ENCODE measurements at regions not wholly inside any gene's neighbourhood (a gene's known extent, or its start where the extent isn't known, plus 50 kb on each side); places are given as distances from the start of the nearest gene placed in this dataset.

GRCh38 chr2:234829074-234829455, 122.8 kb upstream of the SH3BP4 start:
- DNase-seq (ENCODE audit: low spot score): no peak
- TF ChIP-seq, protein P1, sequence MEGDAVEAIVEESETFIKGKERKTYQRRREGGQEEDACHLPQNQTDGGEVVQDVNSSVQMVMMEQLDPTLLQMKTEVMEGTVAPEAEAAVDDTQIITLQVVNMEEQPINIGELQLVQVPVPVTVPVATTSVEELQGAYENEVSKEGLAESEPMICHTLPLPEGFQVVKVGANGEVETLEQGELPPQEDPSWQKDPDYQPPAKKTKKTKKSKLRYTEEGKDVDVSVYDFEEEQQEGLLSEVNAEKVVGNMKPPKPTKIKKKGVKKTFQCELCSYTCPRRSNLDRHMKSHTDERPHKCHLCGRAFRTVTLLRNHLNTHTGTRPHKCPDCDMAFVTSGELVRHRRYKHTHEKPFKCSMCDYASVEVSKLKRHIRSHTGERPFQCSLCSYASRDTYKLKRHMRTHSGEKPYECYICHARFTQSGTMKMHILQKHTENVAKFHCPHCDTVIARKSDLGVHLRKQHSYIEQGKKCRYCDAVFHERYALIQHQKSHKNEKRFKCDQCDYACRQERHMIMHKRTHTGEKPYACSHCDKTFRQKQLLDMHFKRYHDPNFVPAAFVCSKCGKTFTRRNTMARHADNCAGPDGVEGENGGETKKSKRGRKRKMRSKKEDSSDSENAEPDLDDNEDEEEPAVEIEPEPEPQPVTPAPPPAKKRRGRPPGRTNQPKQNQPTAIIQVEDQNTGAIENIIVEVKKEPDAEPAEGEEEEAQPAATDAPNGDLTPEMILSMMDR (IDR thresholded peaks at IDR 0.05; ENCODE audit: borderline replicate concordance, control extremely low read depth, extremely low read depth, insufficient read depth, missing control alignments): no peak
- in situ Hi-C loops (cut with MboI; ENCODE audit: low sequenced_read_pairs, unreplicated experiment): no loop called here

- TF ChIP-seq, protein P1 (IDR thresholded peaks at IDR 0.05; ENCODE audit: borderline replicate concordance, control extremely low read depth, extremely low read depth, insufficient read depth, missing control alignments): no peak
- in situ Hi-C loops (cut with MboI; ENCODE audit: low sequenced_read_pairs, unreplicated experiment): no loop called here
These were observed 123.3 kb upstream of the SH3BP4 start for GRCh38 chr2:234828382-234829073.

DNA sequence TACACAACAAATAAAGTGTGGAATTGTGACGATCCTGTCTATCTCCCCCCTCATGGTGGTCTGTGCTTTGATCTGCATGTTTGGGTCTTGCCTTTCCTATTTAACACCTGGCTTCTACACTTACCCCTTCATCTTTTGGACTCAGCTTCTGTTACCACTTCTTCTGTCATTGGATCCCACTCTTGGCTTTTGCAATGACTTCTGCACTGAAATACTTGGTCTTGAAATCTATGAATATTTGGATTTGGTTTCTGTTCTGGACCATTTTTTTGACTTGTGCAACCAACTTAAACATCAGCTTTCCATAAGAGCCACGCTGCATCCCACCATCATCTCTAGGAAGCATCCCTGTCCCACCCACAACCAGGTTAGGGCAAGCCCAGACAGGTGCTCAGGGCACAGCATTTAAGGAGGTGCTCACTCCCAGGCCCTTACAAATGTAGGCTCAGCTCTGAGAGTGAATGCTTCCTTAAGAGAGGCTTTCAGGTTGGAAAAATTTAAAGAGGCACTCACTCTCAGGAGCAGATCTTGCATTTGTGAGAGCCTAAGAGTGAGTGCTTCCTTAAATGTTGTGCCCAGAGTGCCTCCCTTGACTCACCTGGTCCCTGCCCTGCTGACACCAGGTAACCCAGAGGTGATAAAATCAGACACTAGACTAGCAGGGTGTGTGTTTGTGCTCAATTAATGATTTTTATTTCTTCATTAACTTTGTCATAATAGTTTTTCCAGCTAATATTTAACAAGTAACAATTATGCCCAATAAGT, 124.5 kb upstream of the SH3BP4 start:
- TF ChIP-seq, protein P1 (IDR thresholded peaks at IDR 0.05; ENCODE audit: borderline replicate concordance, control extremely low read depth, extremely low read depth, insufficient read depth, missing control alignments): no peak
- in situ Hi-C loops (cut with MboI; ENCODE audit: low sequenced_read_pairs, unreplicated experiment): no loop called here
- no peak for DNase-seq (ENCODE audit: low spot score)

More at GRCh38 chr2:234828382-234829073, 123.3 kb upstream of the SH3BP4 start:
- DNase-seq (ENCODE audit: low spot score): no peak

DNA sequence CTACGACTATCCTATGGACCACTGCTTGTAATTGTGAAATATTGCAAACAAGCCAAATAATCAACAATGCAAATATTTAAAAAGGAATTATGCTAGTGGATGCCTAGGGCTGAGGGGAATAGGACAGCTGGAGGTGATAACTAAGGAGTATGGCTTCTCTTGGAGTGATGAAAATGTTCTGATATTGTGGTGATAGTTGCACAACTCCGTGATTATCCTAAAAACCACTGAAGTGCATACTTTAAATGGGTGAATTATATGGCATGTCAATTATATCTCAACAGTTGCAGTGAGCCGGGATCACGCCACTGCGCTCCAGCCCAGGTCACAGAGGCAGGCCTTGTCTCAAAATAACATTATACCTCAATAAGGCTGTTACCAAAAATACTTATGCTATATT, 125.1 kb upstream of the SH3BP4 start:
- TF ChIP-seq, protein P1 (IDR thresholded peaks at IDR 0.05; ENCODE audit: borderline replicate concordance, control extremely low read depth, extremely low read depth, insufficient read depth, missing control alignments): no peak
- in situ Hi-C loops (cut with MboI; ENCODE audit: low sequenced_read_pairs, unreplicated experiment): no loop called here
- DNase-seq (ENCODE audit: low spot score): no peak

GRCh38 chr2:234825616-234826015, 126.2 kb upstream of the SH3BP4 start:
- TF ChIP-seq, protein P1 (IDR thresholded peaks at IDR 0.05; ENCODE audit: borderline replicate concordance, control extremely low read depth, extremely low read depth, insufficient read depth, missing control alignments): no peak
- in situ Hi-C loops (cut with MboI; ENCODE audit: low sequenced_read_pairs, unreplicated experiment): no loop called here
- no peak for DNase-seq (ENCODE audit: low spot score)

GRCh38 chr2:234823877-234824376, 127.9 kb upstream of the SH3BP4 start:
- in situ Hi-C loops (cut with MboI; ENCODE audit: low sequenced_read_pairs, unreplicated experiment): no loop called here
- no peak for DNase-seq (ENCODE audit: low spot score)
- TF ChIP-seq, protein P1 (IDR thresholded peaks at IDR 0.05; ENCODE audit: borderline replicate concordance, control extremely low read depth, extremely low read depth, insufficient read depth, missing control alignments): no peak

All from GM13976 (cell line).